Panc1 (cell line): ENCODE measurements at regions not wholly inside any gene's neighbourhood (a gene's known extent, or its start where the extent isn't known, plus 50 kb on each side); places are given as distances from the start of the nearest gene placed in this dataset.

Experiments
- ATAC-seq: fragments of 200-7000 bp; cut with Tn5 transposase; 2 replicates; pipeline ENCODE4 v1.9.1; 2020; ENCODE audit warnings: mild to moderate bottlenecking, moderate library complexity
- BruUV-seq: library from RNA; stranded (reverse); fragments of 400-500 nt; replicated peaks from 2 replicates; lab custom pipeline; 2021; lab: Mats Ljungman, UMichigan
- CTCF ChIA-PET: fragments of 300-600 bp; sonication (Branson Sonifier 250); formaldehyde crosslinking; loops from one replicate; lab custom pipeline; 2022; ENCODE audit warnings: antibody characterized with exemption; lab: Charles Lee
- POLR2A ChIA-PET: fragments of 300-600 bp; sonication (Branson Sonifier 250); formaldehyde crosslinking; loops from one replicate; lab custom pipeline; 2022; ENCODE audit warnings: antibody characterized with exemption; lab: Charles Lee
- DNase-seq: peaks from one replicate; pipeline ENCODE4 v3.0.0-alpha.2; 2010; ENCODE audit warnings: low read depth, low spot score
- H3K27ac ChIP-seq: 2 replicates; pipeline ENCODE4 v1.5.1; 2011; ENCODE audit warnings: mild to moderate bottlenecking, low read length, inconsistent platforms
- H3K27me3 ChIP-seq: fragments of 200-500 bp; sonication (Bioruptor generic); 2 replicates; pipeline ENCODE4 v1.6.0; 2014; ENCODE audit warnings: low read length, inconsistent platforms; ENCODE audit not compliant: control insufficient read depth, insufficient read depth
- H3K36me3 ChIP-seq: fragments of 200-500 bp; sonication (Bioruptor generic); 2 replicates; pipeline ENCODE4 v1.5.1; 2014; ENCODE audit warnings: inconsistent platforms, mild to moderate bottlenecking, low read length, moderate library complexity; ENCODE audit not compliant: control insufficient read depth, insufficient read depth
- H3K4me1 ChIP-seq: 2 replicates; pipeline ENCODE4 v1.5.1; 2011; ENCODE audit warnings: inconsistent platforms, mild to moderate bottlenecking, low read length, moderate library complexity; ENCODE audit not compliant: control insufficient read depth, insufficient read depth
- H3K4me3 ChIP-seq, 2 experiments: 2 replicates each; pipeline ENCODE4 v1.5.1; 2011 to 2012; ENCODE audit warnings: low read depth in 2 of 2, low read length in 2 of 2, mild to moderate bottlenecking in 2 of 2, inconsistent platforms in 1 of 2, moderate library complexity in 1 of 2
- H3K9me3 ChIP-seq: fragments of 200-500 bp; sonication (Bioruptor generic); 2 replicates; pipeline ENCODE4 v1.5.1; 2014; ENCODE audit warnings: low read depth, mild to moderate bottlenecking, inconsistent platforms, low read length, moderate library complexity; ENCODE audit not compliant: control insufficient read depth, insufficient read depth
- POLR2AphosphoS5 ChIP-seq: IDR thresholded peaks from 2 replicates; pipeline ENCODE4 v1.6.1; 2012; ENCODE audit warnings: mild to moderate bottlenecking, low read depth, low read length, moderate library complexity
- SIN3A ChIP-seq: IDR thresholded peaks from 2 replicates; pipeline ENCODE4 v1.6.1; 2012; ENCODE audit warnings: low read depth, mild to moderate bottlenecking, low read length, moderate library complexity, borderline replicate concordance; ENCODE audit not compliant: insufficient read depth
- TCF7L2 ChIP-seq: IDR thresholded peaks from 2 replicates; pipeline ENCODE4 v1.6.1; 2011; ENCODE audit warnings: mild to moderate bottlenecking, low read depth, low read length, inconsistent platforms
- in situ Hi-C: cut with HindIII; loops from 2 replicates; pipeline ENCODE4 v1.10.0; 2016; ENCODE audit warnings: low sequenced_read_pairs, low pct_unique_long_range_greater_than_20kb
- intact Hi-C: fragments of 100-400 bp; cut with micrococcal nuclease; formaldehyde crosslinking; loops from one replicate; pipeline ENCODE4 v1.10.0; 2022; ENCODE audit not compliant: unreplicated experiment
- TF ChIP-seq, protein P1 (sequence below), 2 experiments: IDR thresholded peaks; 2 replicates each; pipeline ENCODE4 v1.6.1; 2011 to 2012; ENCODE audit warnings: low read depth in 2 of 2, control low read depth in 1 of 2, low read length in 1 of 2, mild to moderate bottlenecking in 1 of 2, moderate library complexity in 1 of 2; ENCODE audit not compliant: insufficient read depth in 1 of 2
- TF ChIP-seq, protein P2 (sequence below): fragments of 450-650 bp; IDR thresholded peaks from 2 replicates; pipeline ENCODE4 v1.5.1; 2017; ENCODE audit warnings: mild to moderate bottlenecking

DNA sequence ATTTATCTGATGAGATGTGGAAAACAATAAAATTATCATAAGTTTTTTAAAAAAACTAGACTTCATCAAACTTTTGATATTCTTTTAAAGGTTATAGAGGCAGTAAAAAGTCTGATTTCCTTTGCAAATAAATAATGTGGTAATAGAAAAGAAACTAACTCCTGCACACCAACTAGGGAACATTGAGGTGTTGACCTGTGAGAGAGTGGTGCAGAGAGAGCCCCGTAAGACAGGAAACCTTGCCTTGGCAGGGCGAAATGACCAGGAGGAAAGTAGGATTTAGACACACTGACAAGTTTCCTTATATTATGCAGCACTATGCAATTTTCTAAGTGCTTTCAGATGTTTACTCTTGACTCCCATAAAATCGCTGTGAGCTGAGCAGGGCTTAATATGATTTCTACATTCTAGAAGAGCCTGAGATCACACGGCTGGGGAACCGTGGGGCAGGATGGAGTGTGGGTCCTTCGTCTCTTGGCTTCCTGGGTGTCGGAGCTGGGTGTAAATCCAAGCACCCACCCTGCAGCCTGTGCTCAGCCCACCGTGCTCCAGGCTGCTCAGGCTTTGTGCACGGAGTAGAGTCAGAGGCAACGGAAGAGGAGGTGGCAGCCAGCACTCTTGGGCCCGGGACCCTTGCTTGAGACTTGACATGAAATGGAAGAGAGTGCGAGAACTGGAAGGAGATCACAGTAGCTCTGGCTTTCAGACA, 61.3 kb upstream of the FOXQ1 start:
- TF ChIP-seq TCF7L2 = 0 out of 2 replicates have a peak, but pooled peaks have one; percentile 32
- TF ChIP-seq, protein P1, sequence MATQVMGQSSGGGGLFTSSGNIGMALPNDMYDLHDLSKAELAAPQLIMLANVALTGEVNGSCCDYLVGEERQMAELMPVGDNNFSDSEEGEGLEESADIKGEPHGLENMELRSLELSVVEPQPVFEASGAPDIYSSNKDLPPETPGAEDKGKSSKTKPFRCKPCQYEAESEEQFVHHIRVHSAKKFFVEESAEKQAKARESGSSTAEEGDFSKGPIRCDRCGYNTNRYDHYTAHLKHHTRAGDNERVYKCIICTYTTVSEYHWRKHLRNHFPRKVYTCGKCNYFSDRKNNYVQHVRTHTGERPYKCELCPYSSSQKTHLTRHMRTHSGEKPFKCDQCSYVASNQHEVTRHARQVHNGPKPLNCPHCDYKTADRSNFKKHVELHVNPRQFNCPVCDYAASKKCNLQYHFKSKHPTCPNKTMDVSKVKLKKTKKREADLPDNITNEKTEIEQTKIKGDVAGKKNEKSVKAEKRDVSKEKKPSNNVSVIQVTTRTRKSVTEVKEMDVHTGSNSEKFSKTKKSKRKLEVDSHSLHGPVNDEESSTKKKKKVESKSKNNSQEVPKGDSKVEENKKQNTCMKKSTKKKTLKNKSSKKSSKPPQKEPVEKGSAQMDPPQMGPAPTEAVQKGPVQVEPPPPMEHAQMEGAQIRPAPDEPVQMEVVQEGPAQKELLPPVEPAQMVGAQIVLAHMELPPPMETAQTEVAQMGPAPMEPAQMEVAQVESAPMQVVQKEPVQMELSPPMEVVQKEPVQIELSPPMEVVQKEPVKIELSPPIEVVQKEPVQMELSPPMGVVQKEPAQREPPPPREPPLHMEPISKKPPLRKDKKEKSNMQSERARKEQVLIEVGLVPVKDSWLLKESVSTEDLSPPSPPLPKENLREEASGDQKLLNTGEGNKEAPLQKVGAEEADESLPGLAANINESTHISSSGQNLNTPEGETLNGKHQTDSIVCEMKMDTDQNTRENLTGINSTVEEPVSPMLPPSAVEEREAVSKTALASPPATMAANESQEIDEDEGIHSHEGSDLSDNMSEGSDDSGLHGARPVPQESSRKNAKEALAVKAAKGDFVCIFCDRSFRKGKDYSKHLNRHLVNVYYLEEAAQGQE (IDR thresholded peaks at IDR 0.05; ENCODE audit: insufficient read depth in 1 of 2, low read depth in 2 of 2, low read length in 1 of 2) = no peak
- Histone ChIP-seq H3K9me3 (no peaks in the 10 kb centered on the region), H3K36me3 (no peaks in the 10 kb centered on the region), H3K27me3 (no peaks in the 10 kb centered on the region; the same call in 1 of the 2 replicates), H3K27ac (peak overlapping the region; percentile 49), H3K4me1 (peaks cover 16% of the 10 kb centered on the region; the same call in 1 of the 2 replicates), H3K4me3 (no peak overlapping the region)
- ChIA-PET POLR2A (no interaction called here), CTCF (interaction anchor here (0.6 kb wide), 1 partner anchor 298 kb away, joined by 3 read pairs; no protein-coding TSS in a partner anchor)
- ATAC-seq (peak; percentile 75), DNase-seq (no peak)
- BruUV-seq = no TSS peak
- in situ Hi-C loops (no loop called here), intact Hi-C loops (no loop called here)

DNA sequence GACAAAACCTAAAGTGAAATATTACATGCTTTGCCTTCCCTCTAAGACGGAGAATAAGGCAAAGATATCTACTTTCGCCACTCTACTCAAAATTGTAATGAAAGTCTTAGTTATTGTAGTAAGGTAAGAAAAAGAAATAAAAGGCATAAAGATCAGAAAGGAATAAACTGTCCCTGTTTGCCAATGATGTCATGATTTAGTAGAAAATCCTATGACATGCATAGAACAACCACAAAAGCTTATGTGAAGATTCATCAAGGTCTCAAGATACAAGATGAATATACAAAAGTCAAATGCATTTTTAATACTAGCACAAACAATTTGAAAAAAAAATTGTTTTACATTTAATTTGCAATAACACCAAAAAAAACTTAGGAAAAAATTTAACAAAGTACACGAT, 64.0 kb upstream of the FOXQ1 start:
- Histone ChIP-seq H3K4me1 (peaks cover 16% of the 10 kb centered on the region; the same call in 1 of the 2 replicates), H3K27ac (no peak overlapping the region), H3K4me3 (no peak overlapping the region), H3K9me3 (no peaks in the 10 kb centered on the region), H3K36me3 (no peaks in the 10 kb centered on the region), H3K27me3 (no peaks in the 10 kb centered on the region; the same call in 1 of the 2 replicates)
- CTCF ChIA-PET = interaction anchor here (0.7 kb wide), 1 partner anchor 63 kb away, joined by 4 read pairs; no protein-coding TSS in a partner anchor
- in situ Hi-C loops = no loop called here
- POLR2A ChIA-PET = no interaction called here
- intact Hi-C loops = no loop called here
- TF ChIP-seq TCF7L2 (no peak), POLR2AphosphoS5 (no peak), SIN3A (no peak)
- TF ChIP-seq, protein P1 (IDR thresholded peaks at IDR 0.05; ENCODE audit: insufficient read depth in 1 of 2, low read depth in 2 of 2, low read length in 1 of 2) = no peak
- TF ChIP-seq, protein P2, sequence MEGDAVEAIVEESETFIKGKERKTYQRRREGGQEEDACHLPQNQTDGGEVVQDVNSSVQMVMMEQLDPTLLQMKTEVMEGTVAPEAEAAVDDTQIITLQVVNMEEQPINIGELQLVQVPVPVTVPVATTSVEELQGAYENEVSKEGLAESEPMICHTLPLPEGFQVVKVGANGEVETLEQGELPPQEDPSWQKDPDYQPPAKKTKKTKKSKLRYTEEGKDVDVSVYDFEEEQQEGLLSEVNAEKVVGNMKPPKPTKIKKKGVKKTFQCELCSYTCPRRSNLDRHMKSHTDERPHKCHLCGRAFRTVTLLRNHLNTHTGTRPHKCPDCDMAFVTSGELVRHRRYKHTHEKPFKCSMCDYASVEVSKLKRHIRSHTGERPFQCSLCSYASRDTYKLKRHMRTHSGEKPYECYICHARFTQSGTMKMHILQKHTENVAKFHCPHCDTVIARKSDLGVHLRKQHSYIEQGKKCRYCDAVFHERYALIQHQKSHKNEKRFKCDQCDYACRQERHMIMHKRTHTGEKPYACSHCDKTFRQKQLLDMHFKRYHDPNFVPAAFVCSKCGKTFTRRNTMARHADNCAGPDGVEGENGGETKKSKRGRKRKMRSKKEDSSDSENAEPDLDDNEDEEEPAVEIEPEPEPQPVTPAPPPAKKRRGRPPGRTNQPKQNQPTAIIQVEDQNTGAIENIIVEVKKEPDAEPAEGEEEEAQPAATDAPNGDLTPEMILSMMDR = no peak
- no TSS peak for BruUV-seq
- no peak for ATAC-seq
- no peak for DNase-seq
